HK-2 (cell line): ENCODE measurements at regions not wholly inside any gene's neighbourhood (a gene's known extent, or its start where the extent isn't known, plus 50 kb on each side); places are given as distances from the start of the nearest gene placed in this dataset.
"Not testable (repeated sequence)": the region's sequence is repeated elsewhere in the genome, so short reads cannot be mapped to it uniquely, and the experiment has no call there.

ENCODE experiments used
- DNase-seq: peaks from one replicate; pipeline ENCODE4 v3.0.0-alpha.2; 2018; ENCODE audit not compliant: unreplicated experiment

- DNase-seq, result no peak
Measured at GRCh38 chr5:6078881-6079280, 299.5 kb downstream of the MED10 start.

GRCh38 chr5:6076341-6077239 lies 301.8 kb downstream of the MED10 start:
- no peak for DNase-seq

GRCh38 chr5:6072488-6072887 lies 305.9 kb downstream of the MED10 start:
- DNase-seq, result not testable (repeated sequence)

- DNase-seq, result no peak
Measured at GRCh38 chr5:6069496-6070185, 308.7 kb downstream of the MED10 start.

GRCh38 chr5:6066016-6066415 lies 312.3 kb downstream of the MED10 start:
- DNase-seq, result no peak

- DNase-seq, result no peak
Measured at GRCh38 chr5:6059137-6059800, 319.1 kb downstream of the MED10 start.

GRCh38 chr5:6058055-6058715 lies 320.2 kb downstream of the MED10 start:
- DNase-seq, result no peak

- no peak for DNase-seq
Measured at GRCh38 chr5:6056280-6056679, 322.1 kb downstream of the MED10 start.

GRCh38 chr5:6049662-6050061 lies 328.7 kb downstream of the MED10 start:
- no peak for DNase-seq

GRCh38 chr5:6048746-6049145 lies 329.6 kb downstream of the MED10 start:
- no peak for DNase-seq

GRCh38 chr5:6046296-6046967 lies 331.9 kb downstream of the MED10 start:
- DNase-seq, result no peak

GRCh38 chr5:6043491-6044310 lies 334.6 kb downstream of the MED10 start:
- DNase-seq, result no peak

- no peak for DNase-seq
Measured at GRCh38 chr5:6041977-6042550, 336.3 kb downstream of the MED10 start.

- no peak for DNase-seq
Measured at GRCh38 chr5:6039111-6039510, 339.2 kb downstream of the MED10 start.

- no peak for DNase-seq
Measured at GRCh38 chr5:6036006-6036405, 342.3 kb downstream of the MED10 start.

- DNase-seq, result no peak
Measured at GRCh38 chr5:6029811-6030271, 348.5 kb downstream of the MED10 start.

- no peak for DNase-seq
Measured at GRCh38 chr5:6026766-6027406, 351.5 kb downstream of the MED10 start.

GRCh38 chr5:6019612-6020011 lies 358.7 kb downstream of the MED10 start:
- no peak for DNase-seq

- DNase-seq, result no peak
Measured at GRCh38 chr5:6013506-6013905, 364.8 kb downstream of the MED10 start.

GRCh38 chr5:6011199-6011598 lies 367.1 kb downstream of the MED10 start:
- no peak for DNase-seq
